ENCODE measurements at regions not wholly inside any gene's neighbourhood (a gene's known extent, or its start where the extent isn't known, plus 50 kb on each side); places are given as distances from the start of the nearest gene placed in this dataset.

GRCh38 chr2:123136419-123136818 is 888.7 kb upstream of the CNTNAP5 start:
- TF ChIP-seq POLR2A (IDR thresholded peaks at IDR 0.05; ENCODE audit: low read depth, low read length) = no peak
- TF ChIP-seq POLR2AphosphoS5 (IDR thresholded peaks at IDR 0.05; ENCODE audit: low read depth, low read length) = no peak
